ENCODE measurements at regions not wholly inside any gene's neighbourhood (a gene's known extent, or its start where the extent isn't known, plus 50 kb on each side); places are given as distances from the start of the nearest gene placed in this dataset.

GRCh38 chr6:23518294-23518693 is 607.7 kb upstream of the NRSN1 start:
- dilution Hi-C loops (cut with HindIII; ENCODE audit: low sequenced_read_pairs, unreplicated experiment) (no loop called here), intact Hi-C loops (cut with micrococcal nuclease) (no loop called here), in situ Hi-C loops (cut with MboI; ENCODE audit: low sequenced_read_pairs) (no loop called here)
- H4K8ac ChIP-seq (ENCODE audit: low read depth in 2 of 2, low read length in 2 of 2), result no peak overlapping the region
- H3K56ac ChIP-seq (ENCODE audit: extremely low read depth, insufficient read depth, low read length), result no peak overlapping the region
- no peak overlapping the region for H3K4me2 ChIP-seq (ENCODE audit: low read depth, low read length)
- no peak overlapping the region for H4K5ac ChIP-seq (ENCODE audit: low read depth, low read length)
- no peaks in the 10 kb centered on the region for H4K20me1 ChIP-seq (ENCODE audit: insufficient read depth, low read length)
- no peaks in the 10 kb centered on the region for H3K79me1 ChIP-seq (ENCODE audit: low read depth in 1 of 2, low read length in 2 of 2)
- H2AK5ac ChIP-seq (ENCODE audit: low read depth, low read length), result no peak overlapping the region
- ChIA-PET CTCF (no interaction called here), POLR2A (ENCODE audit: unreplicated experiment) (no interaction called here)
- DNase-seq (no peak), ATAC-seq (ENCODE audit: low read depth) (no peak)
- no peak for TF ChIP-seq RCOR1 (IDR thresholded peaks at IDR 0.05; ENCODE audit: insufficient replicate concordance, low read length)
- no peak for TF ChIP-seq NFE2L2 (IDR thresholded peaks at IDR 0.05; ENCODE audit: low read depth, low read length)
- no peak for TF ChIP-seq RFX5 (IDR thresholded peaks at IDR 0.05; ENCODE audit: low read depth, low read length)
- TF ChIP-seq CHD1 (IDR thresholded peaks at IDR 0.05; ENCODE audit: low read depth, low read length), result no peak
- TF ChIP-seq, protein P1, sequence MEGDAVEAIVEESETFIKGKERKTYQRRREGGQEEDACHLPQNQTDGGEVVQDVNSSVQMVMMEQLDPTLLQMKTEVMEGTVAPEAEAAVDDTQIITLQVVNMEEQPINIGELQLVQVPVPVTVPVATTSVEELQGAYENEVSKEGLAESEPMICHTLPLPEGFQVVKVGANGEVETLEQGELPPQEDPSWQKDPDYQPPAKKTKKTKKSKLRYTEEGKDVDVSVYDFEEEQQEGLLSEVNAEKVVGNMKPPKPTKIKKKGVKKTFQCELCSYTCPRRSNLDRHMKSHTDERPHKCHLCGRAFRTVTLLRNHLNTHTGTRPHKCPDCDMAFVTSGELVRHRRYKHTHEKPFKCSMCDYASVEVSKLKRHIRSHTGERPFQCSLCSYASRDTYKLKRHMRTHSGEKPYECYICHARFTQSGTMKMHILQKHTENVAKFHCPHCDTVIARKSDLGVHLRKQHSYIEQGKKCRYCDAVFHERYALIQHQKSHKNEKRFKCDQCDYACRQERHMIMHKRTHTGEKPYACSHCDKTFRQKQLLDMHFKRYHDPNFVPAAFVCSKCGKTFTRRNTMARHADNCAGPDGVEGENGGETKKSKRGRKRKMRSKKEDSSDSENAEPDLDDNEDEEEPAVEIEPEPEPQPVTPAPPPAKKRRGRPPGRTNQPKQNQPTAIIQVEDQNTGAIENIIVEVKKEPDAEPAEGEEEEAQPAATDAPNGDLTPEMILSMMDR (conservative IDR thresholded peaks at IDR 0.05; ENCODE audit: low read depth, low read length), result no peak
- TF ChIP-seq MXI1 (IDR thresholded peaks at IDR 0.05; ENCODE audit: borderline replicate concordance, low read depth, low read length), result no peak
- TF ChIP-seq MAZ (IDR thresholded peaks at IDR 0.05; ENCODE audit: borderline replicate concordance, low read depth, low read length), result no peak
- no peak for TF ChIP-seq CEBPB (IDR thresholded peaks at IDR 0.05; ENCODE audit: low read depth, low read length)
- no peak for TF ChIP-seq SMC3 (IDR thresholded peaks at IDR 0.05; ENCODE audit: low read depth, low read length)
- TF ChIP-seq, protein P2, sequence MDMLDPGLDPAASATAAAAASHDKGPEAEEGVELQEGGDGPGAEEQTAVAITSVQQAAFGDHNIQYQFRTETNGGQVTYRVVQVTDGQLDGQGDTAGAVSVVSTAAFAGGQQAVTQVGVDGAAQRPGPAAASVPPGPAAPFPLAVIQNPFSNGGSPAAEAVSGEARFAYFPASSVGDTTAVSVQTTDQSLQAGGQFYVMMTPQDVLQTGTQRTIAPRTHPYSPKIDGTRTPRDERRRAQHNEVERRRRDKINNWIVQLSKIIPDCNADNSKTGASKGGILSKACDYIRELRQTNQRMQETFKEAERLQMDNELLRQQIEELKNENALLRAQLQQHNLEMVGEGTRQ (IDR thresholded peaks at IDR 0.05; ENCODE audit: low read depth, low read length), result no peak
- TF ChIP-seq POLR2A (IDR thresholded peaks at IDR 0.05; ENCODE audit: low read depth, low read length), result no peak
- TF ChIP-seq MAFK (IDR thresholded peaks at IDR 0.05; ENCODE audit: low read depth, low read length), result no peak
- TF ChIP-seq, protein P3, sequence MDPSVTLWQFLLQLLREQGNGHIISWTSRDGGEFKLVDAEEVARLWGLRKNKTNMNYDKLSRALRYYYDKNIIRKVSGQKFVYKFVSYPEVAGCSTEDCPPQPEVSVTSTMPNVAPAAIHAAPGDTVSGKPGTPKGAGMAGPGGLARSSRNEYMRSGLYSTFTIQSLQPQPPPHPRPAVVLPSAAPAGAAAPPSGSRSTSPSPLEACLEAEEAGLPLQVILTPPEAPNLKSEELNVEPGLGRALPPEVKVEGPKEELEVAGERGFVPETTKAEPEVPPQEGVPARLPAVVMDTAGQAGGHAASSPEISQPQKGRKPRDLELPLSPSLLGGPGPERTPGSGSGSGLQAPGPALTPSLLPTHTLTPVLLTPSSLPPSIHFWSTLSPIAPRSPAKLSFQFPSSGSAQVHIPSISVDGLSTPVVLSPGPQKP (IDR thresholded peaks at IDR 0.05; ENCODE audit: borderline replicate concordance, low read depth, low read length), result no peak
- no peak for TF ChIP-seq BHLHE40 (IDR thresholded peaks at IDR 0.05; ENCODE audit: low read depth, low read length)
- no peak for TF ChIP-seq FOS (IDR thresholded peaks at IDR 0.05; ENCODE audit: low read depth, low read length)
- H3K9ac ChIP-seq (ENCODE audit: low read depth, low read length), result no peak overlapping the region
- H2BK120ac ChIP-seq (ENCODE audit: low read depth, low read length), result no peak overlapping the region
- no peak overlapping the region for H3K18ac ChIP-seq (ENCODE audit: low read depth, low read length)
- no peak overlapping the region for H2BK20ac ChIP-seq (ENCODE audit: low read depth, low read length)
- no peak overlapping the region for H3K14ac ChIP-seq (replicated peaks; ENCODE audit: low read depth, low read length)
- no peak overlapping the region for H3K23ac ChIP-seq (ENCODE audit: low read depth, low read length)
- H3K4ac ChIP-seq (ENCODE audit: low read depth, low read length), result no peak overlapping the region
- no peak overlapping the region for H2AFZ ChIP-seq (replicated peaks; ENCODE audit: low read length, poor library complexity)
- H2BK5ac ChIP-seq (ENCODE audit: low read depth, low read length, poor library complexity, severe bottlenecking), result no peak overlapping the region
- no peaks in the 10 kb centered on the region for H3K36me3 ChIP-seq (ENCODE audit: control insufficient read depth, insufficient read depth, low read length)
- no peaks in the 10 kb centered on the region for H3K4me1 ChIP-seq (ENCODE audit: control insufficient read depth, insufficient read depth, low read length)
- H3K27me3 ChIP-seq (ENCODE audit: control insufficient read depth, insufficient read depth, low read length), result no peaks in the 10 kb centered on the region
- H2BK15ac ChIP-seq (ENCODE audit: low read depth, low read length), result no peak overlapping the region
- H4K91ac ChIP-seq (ENCODE audit: insufficient read depth, low read depth, low read length), result no peak overlapping the region
- no peaks in the 10 kb centered on the region for H3K9me3 ChIP-seq (ENCODE audit: control insufficient read depth, insufficient read depth, low read length)
- no peak overlapping the region for H3K27ac ChIP-seq (ENCODE audit: insufficient read depth, low read length)
- no peak overlapping the region for H2AK9ac ChIP-seq (replicated peaks; ENCODE audit: low read depth, low read length, poor library complexity)
- no TSS peak for BruUV-seq (replicated peaks)
- H3K4me3 ChIP-seq (ENCODE audit: insufficient read depth, low read depth, low read length), result no peak overlapping the region
- WGBS, 2 experiments (ENCODE audit: extremely low coverage in 2 of 2, insufficient read length in 1 of 2), result 40% methylated on average over 1 of the region's 6 CpGs; no CpG with 5 or more reads in 1 of the 2 experiments
- no peaks in the 10 kb centered on the region for H3K9me1 ChIP-seq (ENCODE audit: insufficient read depth, low read length)
